ENCODE measurements at regions not wholly inside any gene's neighbourhood (a gene's known extent, or its start where the extent isn't known, plus 50 kb on each side); places are given as distances from the start of the nearest gene placed in this dataset.

- no peak for DNase-seq
- Histone ChIP-seq H3K36me3 (no peaks in the 10 kb centered on the region), H3K27me3 (no peaks in the 10 kb centered on the region), H3K4me1 (no peaks in the 10 kb centered on the region), H3K9me3 (no peaks in the 10 kb centered on the region), H3K27ac (no peak overlapping the region), H3K4me3 (no peak overlapping the region)
- TF ChIP-seq CTCF (IDR thresholded peaks at IDR 0.05) (no peak), POLR2A (IDR thresholded peaks at IDR 0.05) (no peak)
These were observed 285.9 kb downstream of the CHL1 start for GRCh38 chr3:482479-482878.

- Histone ChIP-seq H3K4me1 (no peaks in the 10 kb centered on the region), H3K36me3 (no peaks in the 10 kb centered on the region), H3K27ac (no peak overlapping the region), H3K27me3 (no peaks in the 10 kb centered on the region), H3K4me3 (no peak overlapping the region), H3K9me3 (peaks cover 0 to 4% (median 0%) of the 10 kb centered on the region in 4 donors)
- no peak for TF ChIP-seq POLR2A (IDR thresholded peaks at IDR 0.05)
- no peak for DNase-seq
These were observed 287.8 kb downstream of the CHL1 start for GRCh38 chr3:484341-484740.

- no peak for TF ChIP-seq CTCF (IDR thresholded peaks at IDR 0.05)
- TF ChIP-seq POLR2A (IDR thresholded peaks at IDR 0.05): no peak
- DNase-seq: no peak
- H3K27ac ChIP-seq: no peak overlapping the region
- no peak overlapping the region for H3K4me3 ChIP-seq
- no peaks in the 10 kb centered on the region for H3K27me3 ChIP-seq
- no peaks in the 10 kb centered on the region for H3K4me1 ChIP-seq
- no peaks in the 10 kb centered on the region for H3K36me3 ChIP-seq
- H3K9me3 ChIP-seq: peaks cover 0 to 4% (median 0%) of the 10 kb centered on the region in 4 donors
These were observed 291.1 kb downstream of the CHL1 start for GRCh38 chr3:487614-488013.

GRCh38 chr3:492586-493316 lies 296.2 kb downstream of the CHL1 start:
- DNase-seq: no peak
- Histone ChIP-seq H3K9me3 (peaks cover 0 to 4% (median 0%) of the 10 kb centered on the region in 4 donors), H3K27me3 (no peaks in the 10 kb centered on the region), H3K4me1 (no peaks in the 10 kb centered on the region), H3K27ac (no peak overlapping the region), H3K4me3 (no peak overlapping the region), H3K36me3 (no peaks in the 10 kb centered on the region)
- TF ChIP-seq CTCF (IDR thresholded peaks at IDR 0.05) (no peak), POLR2A (IDR thresholded peaks at IDR 0.05) (no peak)

GRCh38 chr3:494190-494589 lies 297.6 kb downstream of the CHL1 start:
- no peak for DNase-seq
- TF ChIP-seq POLR2A (IDR thresholded peaks at IDR 0.05) (no peak), CTCF (IDR thresholded peaks at IDR 0.05) (no peak)
- H3K27ac ChIP-seq: no peak overlapping the region

GRCh38 chr3:498487-498886 lies 301.9 kb downstream of the CHL1 start:
- no peak overlapping the region for H3K27ac ChIP-seq
- TF ChIP-seq CTCF (IDR thresholded peaks at IDR 0.05) (no peak), POLR2A (IDR thresholded peaks at IDR 0.05) (no peak)
- no peak for DNase-seq

More at GRCh38 chr3:494190-494589, 297.6 kb downstream of the CHL1 start:
- H3K27me3 ChIP-seq: no peaks in the 10 kb centered on the region
- H3K4me3 ChIP-seq: no peak overlapping the region
- no peaks in the 10 kb centered on the region for H3K9me3 ChIP-seq
- H3K4me1 ChIP-seq: no peaks in the 10 kb centered on the region
- H3K36me3 ChIP-seq: no peaks in the 10 kb centered on the region

More at GRCh38 chr3:498487-498886, 301.9 kb downstream of the CHL1 start:
- Histone ChIP-seq H3K4me1 (no peaks in the 10 kb centered on the region), H3K27me3 (no peaks in the 10 kb centered on the region), H3K9me3 (no peaks in the 10 kb centered on the region), H3K4me3 (no peak overlapping the region), H3K36me3 (no peaks in the 10 kb centered on the region)
